PC-3 (cell line): ENCODE measurements at regions not wholly inside any gene's neighbourhood (a gene's known extent, or its start where the extent isn't known, plus 50 kb on each side); places are given as distances from the start of the nearest gene placed in this dataset.
A peak's percentile ranks its signal among the peaks of the same experiment; 100 is the strongest.

Source experiments
- CTCF ChIP-seq: fragments of 300-600 bp; sonication (generic); conservative IDR thresholded peaks from 2 replicates; pipeline ENCODE4 v1.5.1; 2017; ENCODE audit warnings: antibody characterized with exemption, low read depth, mild to moderate bottlenecking, low read length
- EZH2 ChIP-seq: fragments of 300-600 bp; sonication (generic); IDR thresholded peaks from one replicate; pipeline ENCODE4 v1.6.1; 2017; ENCODE audit warnings: antibody characterized with exemption, mild to moderate bottlenecking, low read length; ENCODE audit not compliant: unreplicated experiment
- EZH2phosphoT487 ChIP-seq: fragments of 300-600 bp; sonication (generic); IDR thresholded peaks from 2 replicates; pipeline ENCODE4 v1.6.1; 2018; ENCODE audit warnings: mild to moderate bottlenecking, antibody characterized with exemption, low read length, borderline replicate concordance

GRCh38 chr3:17905996-17906395 is 163.6 kb upstream of the TBC1D5 start:
- TF ChIP-seq CTCF (peak; percentile 30; the same call in 1 of the 2 replicates), EZH2 (no peak), EZH2phosphoT487 (no peak)
